ENCODE measurements at regions not wholly inside any gene's neighbourhood (a gene's known extent, or its start where the extent isn't known, plus 50 kb on each side); places are given as distances from the start of the nearest gene placed in this dataset.

GRCh38 chr4:65923616-65924015, 253.3 kb upstream of the EPHA5 start:
- in situ Hi-C loops (cut with HindIII; ENCODE audit: low sequenced_read_pairs), result no loop called here
- TF ChIP-seq CTCF (IDR thresholded peaks at IDR 0.05; ENCODE audit: low read depth, low read length, missing control alignments), result no peak
- DNase-seq (ENCODE audit: low read depth), result no peak
- H3K4me3 ChIP-seq (ENCODE audit: low read depth, low read length), result no peak overlapping the region

- in situ Hi-C loops (cut with HindIII; ENCODE audit: low sequenced_read_pairs), result no loop called here
- TF ChIP-seq CTCF (IDR thresholded peaks at IDR 0.05; ENCODE audit: low read depth, low read length, missing control alignments), result no peak
- DNase-seq (ENCODE audit: low read depth), result no peak
- no peak overlapping the region for H3K4me3 ChIP-seq (ENCODE audit: low read depth, low read length)
Measured at GRCh38 chr4:65921180-65921579, 250.9 kb upstream of the EPHA5 start.

- TF ChIP-seq CTCF (IDR thresholded peaks at IDR 0.05; ENCODE audit: low read depth, low read length, missing control alignments), result no peak
- H3K4me3 ChIP-seq (ENCODE audit: low read depth, low read length), result no peak overlapping the region
- DNase-seq (ENCODE audit: low read depth), result no peak
- in situ Hi-C loops (cut with HindIII; ENCODE audit: low sequenced_read_pairs), result loop anchor here (10.0 kb wide), 1 partner anchor 86 kb away; no protein-coding TSS in a partner anchor
Measured at GRCh38 chr4:65918872-65919271, 248.6 kb upstream of the EPHA5 start.

GRCh38 chr4:65918212-65918611, 247.9 kb upstream of the EPHA5 start:
- no peak for TF ChIP-seq CTCF (IDR thresholded peaks at IDR 0.05; ENCODE audit: low read depth, low read length, missing control alignments)
- in situ Hi-C loops (cut with HindIII; ENCODE audit: low sequenced_read_pairs), result loop anchor here (10.0 kb wide), 1 partner anchor 87 kb away; no protein-coding TSS in a partner anchor
- no peak overlapping the region for H3K4me3 ChIP-seq (ENCODE audit: low read depth, low read length)
- DNase-seq (ENCODE audit: low read depth), result no peak

GRCh38 chr4:65917486-65917885, 247.2 kb upstream of the EPHA5 start:
- H3K4me3 ChIP-seq (ENCODE audit: low read depth, low read length), result no peak overlapping the region
- no peak for DNase-seq (ENCODE audit: low read depth)
- TF ChIP-seq CTCF (IDR thresholded peaks at IDR 0.05; ENCODE audit: low read depth, low read length, missing control alignments), result no peak
- in situ Hi-C loops (cut with HindIII; ENCODE audit: low sequenced_read_pairs), result loop anchor here (10.0 kb wide), 1 partner anchor 87 kb away; no protein-coding TSS in a partner anchor

GRCh38 chr4:65911720-65912119, 241.4 kb upstream of the EPHA5 start:
- no peak overlapping the region for H3K4me3 ChIP-seq (ENCODE audit: low read depth, low read length)
- DNase-seq (ENCODE audit: low read depth), result no peak
- TF ChIP-seq CTCF (IDR thresholded peaks at IDR 0.05; ENCODE audit: low read depth, low read length, missing control alignments), result no peak
- in situ Hi-C loops (cut with HindIII; ENCODE audit: low sequenced_read_pairs), result loop anchor here (10.0 kb wide), 1 partner anchor 93 kb away; no protein-coding TSS in a partner anchor

Measured in astrocyte of the cerebellum (primary cell).